T47D (cell line): ENCODE measurements at regions not wholly inside any gene's neighbourhood (a gene's known extent, or its start where the extent isn't known, plus 50 kb on each side); places are given as distances from the start of the nearest gene placed in this dataset.
"Not testable (repeated sequence)": the region's sequence is repeated elsewhere in the genome, so short reads cannot be mapped to it uniquely, and the experiment has no call there.

ENCODE experiments used
- DNase-seq, 2 experiments: peaks; one replicate each; pipeline versions ENCODE4 v3.0.0 to v3.0.0-alpha.2; 2011 to 2012; ENCODE audit warnings: low read depth in 1 of 2, low spot score in 1 of 2
- JUND ChIP-seq: IDR thresholded peaks from 2 replicates; pipeline ENCODE4 v1.6.1; 2012; ENCODE audit warnings: low read depth
- in situ Hi-C: cut with HindIII; loops from 2 replicates; pipeline ENCODE4 v1.10.0; 2016; ENCODE audit warnings: low sequenced_read_pairs, low pct_unique_long_range_greater_than_20kb

GRCh38 chrX:35439692-35440091 lies 358.4 kb upstream of the MAGEB16 start:
- DNase-seq = no peak
- in situ Hi-C loops = no loop called here
- no peak for TF ChIP-seq JUND

GRCh38 chrX:35442421-35442820 lies 355.7 kb upstream of the MAGEB16 start:
- no peak for TF ChIP-seq JUND
- in situ Hi-C loops = no loop called here

GRCh38 chrX:35443091-35443582 lies 355.0 kb upstream of the MAGEB16 start:
- DNase-seq, in situ Hi-C loops: not testable (repeated sequence)

More at GRCh38 chrX:35442421-35442820, 355.7 kb upstream of the MAGEB16 start:
- no peak for DNase-seq

- no peak for TF ChIP-seq JUND
- DNase-seq = no peak
- in situ Hi-C loops = no loop called here
These were observed 353.3 kb upstream of the MAGEB16 start for GRCh38 chrX:35444671-35445355.

GRCh38 chrX:35445912-35446311 lies 352.2 kb upstream of the MAGEB16 start:
- TF ChIP-seq JUND = no peak
- in situ Hi-C loops = no loop called here
- DNase-seq = no peak

- in situ Hi-C loops = no loop called here
- TF ChIP-seq JUND = no peak
- no peak for DNase-seq
These were observed 341.3 kb upstream of the MAGEB16 start for GRCh38 chrX:35456891-35457290.

- TF ChIP-seq JUND = no peak
- DNase-seq = no peak
- in situ Hi-C loops = no loop called here
These were observed 340.0 kb upstream of the MAGEB16 start for GRCh38 chrX:35458142-35458541.

GRCh38 chrX:35461164-35461563 lies 337.0 kb upstream of the MAGEB16 start:
- no peak for TF ChIP-seq JUND
- in situ Hi-C loops = no loop called here
- DNase-seq = no peak

- in situ Hi-C loops, DNase-seq: not testable (repeated sequence)
These were observed 301.5 kb upstream of the MAGEB16 start for GRCh38 chrX:35496671-35497070.

GRCh38 chrX:35497453-35497852 lies 300.7 kb upstream of the MAGEB16 start:
- in situ Hi-C loops = not testable (repeated sequence)

GRCh38 chrX:35499071-35499862 lies 298.9 kb upstream of the MAGEB16 start:
- no peak for DNase-seq
- no peak for TF ChIP-seq JUND
- in situ Hi-C loops = no loop called here

More at GRCh38 chrX:35497453-35497852, 300.7 kb upstream of the MAGEB16 start:
- DNase-seq = not testable (repeated sequence)

- in situ Hi-C loops = no loop called here
- DNase-seq = no peak
- no peak for TF ChIP-seq JUND
These were observed 290.4 kb upstream of the MAGEB16 start for GRCh38 chrX:35507701-35508100.

- in situ Hi-C loops, DNase-seq: not testable (repeated sequence)
These were observed 250.1 kb upstream of the MAGEB16 start for GRCh38 chrX:35548003-35548402.
